RWPE1 (cell line): ENCODE measurements at regions not wholly inside any gene's neighbourhood (a gene's known extent, or its start where the extent isn't known, plus 50 kb on each side); places are given as distances from the start of the nearest gene placed in this dataset.

Source experiments
- CTCF ChIA-PET: fragments of 350-600 bp; sonication (Branson Sonifier 250); formaldehyde crosslinking; extraction: SDS; loops from one replicate; lab custom pipeline; 2021; lab: Yijun Ruan, JAX
- POLR2A ChIA-PET: fragments of 400-600 bp; formaldehyde crosslinking; extraction: SDS; loops from one replicate; lab custom pipeline; 2020; ENCODE audit warnings: antibody characterized with exemption; ENCODE audit not compliant: low non-redundant PET; lab: Yijun Ruan, JAX
- DNase-seq: peaks from one replicate; pipeline ENCODE4 v3.0.0; 2012; ENCODE audit warnings: low spot score
- H3K27ac ChIP-seq: fragments of 450-650 bp; 2 replicates; pipeline ENCODE4 v1.5.1; 2017
- CTCF ChIP-seq: fragments of 450-650 bp; conservative IDR thresholded peaks from 2 replicates; pipeline ENCODE4 v1.5.1; 2017; ENCODE audit warnings: low read depth, mild to moderate bottlenecking

GRCh38 chr5:161630948-161631347 is 54.6 kb upstream of the GABRA6 start:
- ChIA-PET POLR2A (no interaction called here), CTCF (interaction anchor here (0.7 kb wide), 1 partner anchor 614 kb away, joined by 4 read pairs; no protein-coding TSS in a partner anchor)
- DNase-seq: no peak
- H3K27ac ChIP-seq: no peak overlapping the region
- TF ChIP-seq CTCF: no peak

- ChIA-PET CTCF (no interaction called here), POLR2A (no interaction called here)
- no peak overlapping the region for H3K27ac ChIP-seq
- no peak for DNase-seq
- no peak for TF ChIP-seq CTCF
Observed at GRCh38 chr5:161625673-161626072, 59.8 kb upstream of the GABRA6 start.

GRCh38 chr5:161614342-161614741 is 67.8 kb upstream of the GABRB2 start:
- CTCF ChIA-PET: no interaction called here
- no peak for DNase-seq
- H3K27ac ChIP-seq: no peak overlapping the region
- no peak for TF ChIP-seq CTCF
- POLR2A ChIA-PET: no interaction called here

GRCh38 chr5:161602736-161603135 is 56.2 kb upstream of the GABRB2 start:
- no peak for DNase-seq
- ChIA-PET POLR2A (no interaction called here), CTCF (no interaction called here)
- no peak overlapping the region for H3K27ac ChIP-seq
- no peak for TF ChIP-seq CTCF

GRCh38 chr5:161600156-161600555 is 53.6 kb upstream of the GABRB2 start:
- POLR2A ChIA-PET: no interaction called here
- CTCF ChIA-PET: no interaction called here
- no peak for DNase-seq
- H3K27ac ChIP-seq: no peak overlapping the region
- no peak for TF ChIP-seq CTCF

- ChIA-PET POLR2A (no interaction called here), CTCF (no interaction called here)
- H3K27ac ChIP-seq: no peak overlapping the region
- no peak for TF ChIP-seq CTCF
- no peak for DNase-seq
Observed at GRCh38 chr5:161598686-161599085, 52.2 kb upstream of the GABRB2 start.
